ENCODE measurements at regions not wholly inside any gene's neighbourhood (a gene's known extent, or its start where the extent isn't known, plus 50 kb on each side); places are given as distances from the start of the nearest gene placed in this dataset.
A peak's percentile ranks its signal among the peaks of the same experiment; 100 is the strongest.

DNA sequence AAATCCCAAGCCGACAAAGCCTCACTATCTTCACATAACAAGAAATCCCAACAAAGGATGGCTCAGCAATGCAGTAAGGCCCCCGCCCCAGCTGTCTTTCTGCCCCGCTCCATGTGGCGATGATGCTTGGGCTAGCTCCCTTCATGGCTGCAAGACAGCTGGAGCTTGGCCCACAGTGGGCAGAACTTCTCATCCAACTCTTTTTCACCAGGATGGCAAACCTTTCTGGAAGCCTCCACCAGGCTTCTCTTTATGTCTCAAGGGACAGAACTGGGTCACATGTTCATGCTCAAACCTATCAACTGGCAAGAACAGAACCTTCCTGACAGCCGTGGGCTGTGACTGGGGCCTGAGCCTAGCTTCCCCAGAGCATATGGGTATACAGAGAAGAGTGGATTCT, 260.5 kb upstream of the MKLN1 start:
- DNase-seq: no peak
- Histone ChIP-seq H3K9me3 (no peaks in the 10 kb centered on the region), H3K27me3 (no peaks in the 10 kb centered on the region), H3K36me3 (no peaks in the 10 kb centered on the region), H3K27ac (no peak overlapping the region), H3K4me1 (peaks cover 0 to 72% (median 25%) of the 10 kb centered on the region in 4 donors), H3K4me3 (no peak overlapping the region)
- TF ChIP-seq, protein P1, sequence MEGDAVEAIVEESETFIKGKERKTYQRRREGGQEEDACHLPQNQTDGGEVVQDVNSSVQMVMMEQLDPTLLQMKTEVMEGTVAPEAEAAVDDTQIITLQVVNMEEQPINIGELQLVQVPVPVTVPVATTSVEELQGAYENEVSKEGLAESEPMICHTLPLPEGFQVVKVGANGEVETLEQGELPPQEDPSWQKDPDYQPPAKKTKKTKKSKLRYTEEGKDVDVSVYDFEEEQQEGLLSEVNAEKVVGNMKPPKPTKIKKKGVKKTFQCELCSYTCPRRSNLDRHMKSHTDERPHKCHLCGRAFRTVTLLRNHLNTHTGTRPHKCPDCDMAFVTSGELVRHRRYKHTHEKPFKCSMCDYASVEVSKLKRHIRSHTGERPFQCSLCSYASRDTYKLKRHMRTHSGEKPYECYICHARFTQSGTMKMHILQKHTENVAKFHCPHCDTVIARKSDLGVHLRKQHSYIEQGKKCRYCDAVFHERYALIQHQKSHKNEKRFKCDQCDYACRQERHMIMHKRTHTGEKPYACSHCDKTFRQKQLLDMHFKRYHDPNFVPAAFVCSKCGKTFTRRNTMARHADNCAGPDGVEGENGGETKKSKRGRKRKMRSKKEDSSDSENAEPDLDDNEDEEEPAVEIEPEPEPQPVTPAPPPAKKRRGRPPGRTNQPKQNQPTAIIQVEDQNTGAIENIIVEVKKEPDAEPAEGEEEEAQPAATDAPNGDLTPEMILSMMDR (IDR thresholded peaks at IDR 0.05): no peak
- intact Hi-C loops (cut with DNase I; ENCODE audit: low total_unique reads): no loop called here

DNA sequence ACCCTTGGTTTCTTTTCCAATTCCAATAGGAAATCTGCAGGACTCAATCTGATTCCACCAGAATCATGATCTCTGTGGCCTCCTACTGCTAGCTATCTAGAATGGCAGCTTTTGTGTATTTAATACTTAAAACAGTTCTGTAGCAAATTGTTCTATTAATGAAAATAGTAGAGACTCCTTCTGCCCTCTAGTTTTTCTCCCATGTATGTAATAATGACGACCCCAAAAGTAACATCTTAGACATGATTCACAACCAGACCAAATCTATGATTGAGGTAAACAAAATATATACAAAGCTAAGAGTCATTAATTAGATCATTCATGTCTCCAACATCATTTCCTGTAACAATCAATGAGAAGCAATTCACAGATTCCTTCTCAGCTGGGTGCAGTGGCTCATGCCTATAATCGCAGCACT, 259.1 kb upstream of the MKLN1 start:
- TF ChIP-seq, protein P1 (IDR thresholded peaks at IDR 0.05): peak in 1 of 2 experiments; percentile 11
- peaks cover 0 to 78% (median 33%) of the 10 kb centered on the region in 4 donors for H3K4me1 ChIP-seq
- intact Hi-C loops (cut with DNase I; ENCODE audit: low total_unique reads): no loop called here
- no peak overlapping the region for H3K27ac ChIP-seq
- no peak for DNase-seq
- H3K9me3 ChIP-seq: no peaks in the 10 kb centered on the region
- H3K36me3 ChIP-seq: peaks cover 0 to 6% (median 4%) of the 10 kb centered on the region in 3 donors
- no peak overlapping the region for H3K4me3 ChIP-seq
- H3K27me3 ChIP-seq: no peaks in the 10 kb centered on the region

DNA sequence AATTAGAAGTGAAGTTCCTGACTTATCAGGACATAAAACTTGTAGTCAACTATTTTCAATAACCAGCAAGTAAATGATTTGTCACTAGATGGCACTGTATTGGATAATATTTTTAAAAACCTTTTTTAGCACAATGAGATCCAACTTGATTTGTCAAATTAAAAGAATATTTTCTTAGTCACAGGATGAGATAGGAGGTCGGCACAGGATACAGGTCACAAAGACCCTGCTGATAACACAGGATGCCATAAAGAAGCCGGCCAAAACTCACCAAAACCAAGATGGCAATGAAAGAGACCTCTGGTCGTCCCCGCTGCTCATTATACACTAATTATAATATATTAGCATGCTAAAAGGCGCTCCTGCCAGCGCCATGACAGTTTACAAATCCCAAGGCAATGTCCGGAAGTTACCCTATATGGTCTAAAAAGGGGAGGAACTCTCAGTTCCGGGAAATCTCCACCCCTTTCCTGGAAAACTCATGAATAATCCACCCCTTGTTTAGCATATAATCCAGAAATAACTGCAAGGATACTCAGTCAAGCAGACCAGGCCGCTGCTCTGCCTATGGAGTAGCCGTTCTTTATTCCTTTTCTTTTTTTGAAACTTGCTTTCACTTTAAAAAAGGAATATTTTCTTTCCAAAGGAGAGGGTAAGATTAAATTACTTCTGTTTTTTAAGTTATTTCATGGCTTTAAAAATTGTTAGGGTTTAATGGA, 255.7 kb upstream of the MKLN1 start:
- no peaks in the 10 kb centered on the region for H3K27me3 ChIP-seq
- H3K4me3 ChIP-seq: peak overlapping the region; percentile 20
- peak overlapping the region in 1 of 2 donors; percentile 45 for H3K27ac ChIP-seq
- H3K36me3 ChIP-seq: peaks cover 0 to 22% (median 12%) of the 10 kb centered on the region in 3 donors
- H3K4me1 ChIP-seq: peaks cover 0 to 96% (median 44%) of the 10 kb centered on the region in 4 donors
- DNase-seq: peak in 1 of 2 donors; percentile 38
- H3K9me3 ChIP-seq: no peaks in the 10 kb centered on the region
- TF ChIP-seq, protein P1 (IDR thresholded peaks at IDR 0.05): peak in 1 of 2 experiments; percentile 26
- intact Hi-C loops (cut with DNase I; ENCODE audit: low total_unique reads): no loop called here

DNA sequence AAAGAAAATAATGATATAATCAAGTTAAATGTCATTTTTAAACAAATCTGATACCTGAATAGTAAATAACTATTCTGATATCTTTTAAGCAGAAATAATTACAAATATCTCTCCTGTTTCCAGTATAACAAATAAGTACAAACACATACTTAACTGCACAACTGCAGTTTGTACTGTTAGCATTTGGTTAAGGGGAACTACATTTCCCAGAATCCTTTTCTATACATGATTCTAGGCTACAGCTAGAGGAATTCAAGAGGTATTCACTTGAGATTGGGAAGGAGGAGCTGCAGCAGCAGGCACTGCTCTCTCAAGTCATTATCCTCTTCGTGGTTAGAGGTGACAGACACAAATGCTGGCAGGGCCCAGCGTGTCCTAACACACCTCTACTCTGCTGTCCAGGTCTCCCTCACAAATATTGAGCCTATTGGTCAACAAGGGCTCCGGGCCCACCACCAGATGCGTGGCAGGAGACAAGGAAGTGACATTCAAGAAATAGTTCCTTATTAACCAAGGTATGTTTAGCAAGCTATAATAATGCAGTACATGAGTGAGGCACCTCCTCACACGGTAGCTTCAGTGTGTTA, 255.1 kb upstream of the MKLN1 start:
- peaks cover 0 to 22% (median 12%) of the 10 kb centered on the region in 3 donors for H3K36me3 ChIP-seq
- no peaks in the 10 kb centered on the region for H3K9me3 ChIP-seq
- DNase-seq: no peak
- H3K4me1 ChIP-seq: peaks cover 0 to 96% (median 44%) of the 10 kb centered on the region in 4 donors
- peak overlapping the region; percentile 20 for H3K4me3 ChIP-seq
- TF ChIP-seq, protein P1 (IDR thresholded peaks at IDR 0.05): no peak
- intact Hi-C loops (cut with DNase I; ENCODE audit: low total_unique reads): no loop called here
- H3K27ac ChIP-seq: peak overlapping the region in 1 of 2 donors; percentile 45
- no peaks in the 10 kb centered on the region for H3K27me3 ChIP-seq

DNA sequence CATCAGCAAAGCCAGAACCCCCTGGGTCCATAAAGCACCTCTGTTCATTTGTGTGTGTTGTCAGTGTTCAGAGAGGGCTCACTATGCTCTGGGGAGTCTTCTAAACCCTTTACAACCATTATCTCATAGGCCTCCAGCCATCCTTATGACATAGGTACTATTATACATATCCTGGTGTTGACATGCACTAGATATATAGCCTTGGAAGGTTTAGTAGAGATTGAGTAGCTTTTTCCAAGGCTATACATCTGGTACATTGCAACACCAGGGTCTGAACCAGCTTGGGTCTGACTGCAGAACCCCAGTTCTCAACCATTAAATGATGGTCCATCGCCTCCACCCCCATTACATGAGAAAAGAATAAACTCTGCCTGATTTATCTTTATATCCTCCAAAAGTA, 253.6 kb upstream of the MKLN1 start:
- no peaks in the 10 kb centered on the region for H3K9me3 ChIP-seq
- DNase-seq: no peak
- no peak overlapping the region for H3K27ac ChIP-seq
- H3K27me3 ChIP-seq: no peaks in the 10 kb centered on the region
- TF ChIP-seq, protein P1 (IDR thresholded peaks at IDR 0.05): no peak
- intact Hi-C loops (cut with DNase I; ENCODE audit: low total_unique reads): no loop called here
- no peak overlapping the region for H3K4me3 ChIP-seq
- peaks cover 0 to 90% (median 37%) of the 10 kb centered on the region in 4 donors for H3K4me1 ChIP-seq
- H3K36me3 ChIP-seq: peaks cover 0 to 26% (median 19%) of the 10 kb centered on the region in 3 donors
